WI38 (cell line): ENCODE measurements at regions not wholly inside any gene's neighbourhood (a gene's known extent, or its start where the extent isn't known, plus 50 kb on each side); places are given as distances from the start of the nearest gene placed in this dataset.

ENCODE experiments used
- H3K4me3 ChIP-seq: 2 replicates; pipeline ENCODE4 v1.5.1; 2011; ENCODE audit warnings: low read depth, mild to moderate bottlenecking, control low read depth, low read length
- TF ChIP-seq, protein P1 (sequence below): IDR thresholded peaks from 2 replicates; pipeline ENCODE4 v1.5.1; 2012; ENCODE audit warnings: low read depth, mild to moderate bottlenecking, control low read depth, low read length

DNA sequence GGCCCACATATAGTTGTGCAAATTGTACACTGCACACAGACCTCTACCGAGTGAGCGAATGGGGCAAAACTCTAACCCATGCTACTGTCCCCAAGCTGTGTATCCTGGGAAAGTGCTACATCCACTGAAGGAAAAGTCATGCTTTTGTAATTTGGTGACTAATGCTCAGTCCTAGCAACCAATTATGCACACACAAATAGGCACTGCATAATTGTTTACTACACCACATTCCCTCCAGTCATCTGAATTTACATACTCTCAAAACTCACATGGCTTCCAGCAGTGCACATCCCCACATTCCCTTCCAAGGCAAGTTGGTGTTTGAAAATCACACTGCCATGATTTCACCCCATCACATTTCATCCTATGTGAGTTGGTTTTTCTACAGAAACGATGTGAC lies 125.9 kb upstream of the OSMR start:
- TF ChIP-seq, protein P1, sequence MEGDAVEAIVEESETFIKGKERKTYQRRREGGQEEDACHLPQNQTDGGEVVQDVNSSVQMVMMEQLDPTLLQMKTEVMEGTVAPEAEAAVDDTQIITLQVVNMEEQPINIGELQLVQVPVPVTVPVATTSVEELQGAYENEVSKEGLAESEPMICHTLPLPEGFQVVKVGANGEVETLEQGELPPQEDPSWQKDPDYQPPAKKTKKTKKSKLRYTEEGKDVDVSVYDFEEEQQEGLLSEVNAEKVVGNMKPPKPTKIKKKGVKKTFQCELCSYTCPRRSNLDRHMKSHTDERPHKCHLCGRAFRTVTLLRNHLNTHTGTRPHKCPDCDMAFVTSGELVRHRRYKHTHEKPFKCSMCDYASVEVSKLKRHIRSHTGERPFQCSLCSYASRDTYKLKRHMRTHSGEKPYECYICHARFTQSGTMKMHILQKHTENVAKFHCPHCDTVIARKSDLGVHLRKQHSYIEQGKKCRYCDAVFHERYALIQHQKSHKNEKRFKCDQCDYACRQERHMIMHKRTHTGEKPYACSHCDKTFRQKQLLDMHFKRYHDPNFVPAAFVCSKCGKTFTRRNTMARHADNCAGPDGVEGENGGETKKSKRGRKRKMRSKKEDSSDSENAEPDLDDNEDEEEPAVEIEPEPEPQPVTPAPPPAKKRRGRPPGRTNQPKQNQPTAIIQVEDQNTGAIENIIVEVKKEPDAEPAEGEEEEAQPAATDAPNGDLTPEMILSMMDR = no peak
- no peak overlapping the region for H3K4me3 ChIP-seq

- no peak overlapping the region for H3K4me3 ChIP-seq
- TF ChIP-seq, protein P1 = no peak
Measured at GRCh38 chr5:38720554-38721361, 125.1 kb upstream of the OSMR start.

- H3K4me3 ChIP-seq = no peak overlapping the region
- TF ChIP-seq, protein P1 = no peak
Measured at GRCh38 chr5:38722918-38723317, 122.9 kb upstream of the OSMR start.

DNA sequence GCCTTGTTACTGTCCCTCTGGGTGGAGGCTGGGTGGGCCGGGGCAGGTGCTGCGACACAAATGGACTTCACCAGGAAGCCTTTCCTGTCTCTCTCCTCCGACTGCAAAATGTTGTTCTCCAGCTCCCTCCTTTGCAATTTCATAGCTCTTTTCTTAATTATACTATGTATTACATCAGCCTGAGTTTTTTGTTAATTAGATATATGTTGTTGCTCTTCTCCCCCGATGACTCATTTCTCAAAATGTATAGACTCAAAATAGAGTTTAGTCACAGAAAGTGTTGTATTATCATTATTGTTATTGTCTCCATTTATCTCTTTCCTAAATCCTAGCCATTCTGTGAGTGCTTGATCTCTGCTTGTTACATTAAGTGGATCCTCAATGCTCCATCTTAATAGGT lies 122.4 kb upstream of the OSMR start:
- TF ChIP-seq, protein P1 = no peak
- no peak overlapping the region for H3K4me3 ChIP-seq

- H3K4me3 ChIP-seq = no peak overlapping the region
- TF ChIP-seq, protein P1 = no peak
Measured at GRCh38 chr5:38724301-38725030, 121.3 kb upstream of the OSMR start.

DNA sequence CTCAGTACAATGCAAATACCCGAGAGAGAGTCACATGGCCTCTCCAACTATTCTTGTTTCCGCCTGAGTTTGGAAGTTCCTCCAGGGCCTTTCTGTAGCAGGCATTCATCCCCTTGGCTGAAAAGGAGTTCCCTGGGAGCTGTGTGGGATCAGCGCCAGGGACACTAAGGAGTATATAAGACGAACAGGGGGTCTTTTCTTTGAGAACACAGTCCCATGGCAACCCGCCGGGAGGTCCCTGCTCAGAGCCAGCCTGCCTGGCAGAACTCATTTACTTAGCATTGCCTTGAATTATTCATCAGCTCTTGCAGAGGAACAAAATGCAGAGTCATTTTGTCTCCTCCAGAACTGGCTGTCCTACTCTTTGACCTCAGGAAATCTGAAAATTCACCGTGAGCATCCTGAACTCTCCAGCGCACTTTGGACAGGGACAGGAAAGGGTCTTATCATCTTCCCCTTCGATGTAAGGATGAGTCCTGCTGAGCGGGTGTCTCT lies 120.4 kb upstream of the OSMR start:
- H3K4me3 ChIP-seq = no peak overlapping the region

GRCh38 chr5:38726279-38726678 lies 119.5 kb upstream of the OSMR start:
- no peak overlapping the region for H3K4me3 ChIP-seq
- TF ChIP-seq, protein P1 = no peak

More for the DNA sequence above, 120.4 kb upstream of the OSMR start:
- TF ChIP-seq, protein P1 = no peak
